ENCODE measurements at regions not wholly inside any gene's neighbourhood (a gene's known extent, or its start where the extent isn't known, plus 50 kb on each side); places are given as distances from the start of the nearest gene placed in this dataset.

GRCh38 chr7:53900856-53901528, 641.2 kb upstream of the VSTM2A start:
- Histone ChIP-seq H2BK5ac (ENCODE audit: low read depth, low read length, poor library complexity, severe bottlenecking) (no peak overlapping the region), H3K4me2 (ENCODE audit: low read depth, low read length) (no peak overlapping the region), H2AK5ac (ENCODE audit: low read depth, low read length) (no peak overlapping the region), H3K9ac (ENCODE audit: low read depth, low read length) (no peak overlapping the region), H2BK15ac (ENCODE audit: low read depth, low read length) (no peak overlapping the region), H3K27ac (ENCODE audit: insufficient read depth, low read length) (no peak overlapping the region), H4K8ac (ENCODE audit: low read depth in 2 of 2, low read length in 2 of 2) (no peak overlapping the region), H4K91ac (ENCODE audit: insufficient read depth, low read depth, low read length) (no peak overlapping the region), H4K20me1 (ENCODE audit: insufficient read depth, low read length) (no peaks in the 10 kb centered on the region), H3K23ac (ENCODE audit: low read depth, low read length) (no peak overlapping the region), H3K27me3 (ENCODE audit: control insufficient read depth, insufficient read depth, low read length) (no peaks in the 10 kb centered on the region), H3K9me1 (ENCODE audit: insufficient read depth, low read length) (no peaks in the 10 kb centered on the region), H3K4me3 (ENCODE audit: insufficient read depth, low read depth, low read length) (no peak overlapping the region), H3K56ac (ENCODE audit: extremely low read depth, insufficient read depth, low read length) (no peak overlapping the region), H2BK20ac (ENCODE audit: low read depth, low read length) (no peak overlapping the region), H3K14ac (replicated peaks; ENCODE audit: low read depth, low read length) (no peak overlapping the region), H3K4ac (ENCODE audit: low read depth, low read length) (no peak overlapping the region), H3K36me3 (ENCODE audit: control insufficient read depth, insufficient read depth, low read length) (no peaks in the 10 kb centered on the region), H3K4me1 (ENCODE audit: control insufficient read depth, insufficient read depth, low read length) (no peaks in the 10 kb centered on the region), H3K18ac (ENCODE audit: low read depth, low read length) (no peak overlapping the region), H3K9me3 (ENCODE audit: control insufficient read depth, insufficient read depth, low read length) (peaks cover 6% of the 10 kb centered on the region), H4K5ac (ENCODE audit: low read depth, low read length) (no peak overlapping the region), H2AK9ac (replicated peaks; ENCODE audit: low read depth, low read length, poor library complexity) (no peak overlapping the region), H2BK120ac (ENCODE audit: low read depth, low read length) (no peak overlapping the region), H2AFZ (replicated peaks; ENCODE audit: low read length, poor library complexity) (no peak overlapping the region), H3K79me1 (ENCODE audit: low read depth in 1 of 2, low read length in 2 of 2) (no peaks in the 10 kb centered on the region)
- intact Hi-C loops (cut with micrococcal nuclease) (no loop called here), dilution Hi-C loops (cut with HindIII; ENCODE audit: low sequenced_read_pairs, unreplicated experiment) (no loop called here), in situ Hi-C loops (cut with MboI; ENCODE audit: low sequenced_read_pairs) (no loop called here)
- BruUV-seq (replicated peaks), result no TSS peak
- TF ChIP-seq RAD21 (IDR thresholded peaks at IDR 0.05; ENCODE audit: low read length) (no peak), MAFK (IDR thresholded peaks at IDR 0.05; ENCODE audit: low read depth, low read length) (peak; percentile 58)
- ChIA-PET CTCF (no interaction called here), POLR2A (ENCODE audit: unreplicated experiment) (no interaction called here)
- ATAC-seq (ENCODE audit: low read depth) (no peak), DNase-seq (no peak)
- WGBS, 2 experiments (ENCODE audit: extremely low coverage in 2 of 2, insufficient read length in 1 of 2), result no CpG with 5 or more reads among the region's 9 CpGs
